Inflammatory macrophage (primary cell): ENCODE measurements at regions not wholly inside any gene's neighbourhood (a gene's known extent, or its start where the extent isn't known, plus 50 kb on each side); places are given as distances from the start of the nearest gene placed in this dataset.

Source experiments
- DNase-seq, 2 donors: peaks; one replicate each; pipeline ENCODE4 v3.0.0-alpha.2; 2020 to 2022

GRCh38 chr9:106677374-106677773 is 185.6 kb upstream of the ZNF462 start:
- no peak for DNase-seq

GRCh38 chr9:106677830-106678229 is 185.1 kb upstream of the ZNF462 start:
- DNase-seq, result no peak

- no peak for DNase-seq
These were observed 184.7 kb upstream of the ZNF462 start for GRCh38 chr9:106678273-106678672.

GRCh38 chr9:106682420-106682819 is 180.5 kb upstream of the ZNF462 start:
- no peak for DNase-seq

- DNase-seq, result no peak
These were observed 179.5 kb upstream of the ZNF462 start for GRCh38 chr9:106683454-106683853.

GRCh38 chr9:106684940-106685695 is 177.8 kb upstream of the ZNF462 start:
- DNase-seq, result no peak

- DNase-seq, result no peak
These were observed 173.9 kb upstream of the ZNF462 start for GRCh38 chr9:106689089-106689488.

GRCh38 chr9:106691627-106692026 is 171.3 kb upstream of the ZNF462 start:
- no peak for DNase-seq

GRCh38 chr9:106693558-106693957 is 169.4 kb upstream of the ZNF462 start:
- DNase-seq, result no peak

- DNase-seq, result no peak
These were observed 166.2 kb upstream of the ZNF462 start for GRCh38 chr9:106696804-106697203.

GRCh38 chr9:106697390-106697749 is 165.6 kb upstream of the ZNF462 start:
- DNase-seq, result no peak

GRCh38 chr9:106697750-106698502 is 165.0 kb upstream of the ZNF462 start:
- DNase-seq, result peak in 1 of 2 donors; percentile 3

GRCh38 chr9:106700676-106701075 is 162.3 kb upstream of the ZNF462 start:
- no peak for DNase-seq

- DNase-seq, result no peak
These were observed 161.4 kb upstream of the ZNF462 start for GRCh38 chr9:106701611-106702010.

- DNase-seq, result no peak
These were observed 158.8 kb upstream of the ZNF462 start for GRCh38 chr9:106704056-106704615.

GRCh38 chr9:106707291-106707690 is 155.7 kb upstream of the ZNF462 start:
- DNase-seq, result no peak

GRCh38 chr9:106707738-106708474 is 155.1 kb upstream of the ZNF462 start:
- no peak for DNase-seq

GRCh38 chr9:106708475-106709146 is 154.4 kb upstream of the ZNF462 start:
- DNase-seq, result no peak

- DNase-seq, result no peak
These were observed 150.7 kb upstream of the ZNF462 start for GRCh38 chr9:106712279-106712678.

- DNase-seq, result no peak
These were observed 149.8 kb upstream of the ZNF462 start for GRCh38 chr9:106713206-106713605.

GRCh38 chr9:106716820-106717219 is 146.1 kb upstream of the ZNF462 start:
- DNase-seq, result no peak

GRCh38 chr9:106717686-106718085 is 145.3 kb upstream of the ZNF462 start:
- no peak for DNase-seq

GRCh38 chr9:106718936-106719335 is 144.0 kb upstream of the ZNF462 start:
- no peak for DNase-seq
